ENCODE measurements at regions not wholly inside any gene's neighbourhood (a gene's known extent, or its start where the extent isn't known, plus 50 kb on each side); places are given as distances from the start of the nearest gene placed in this dataset.
"Not testable (repeated sequence)": the region's sequence is repeated elsewhere in the genome, so short reads cannot be mapped to it uniquely, and the experiment has no call there.

- DNase-seq (ENCODE audit: low spot score in 2 of 2) (no peak), FAIRE-seq (no peak)
Observed at GRCh38 chr14:45868863-45869262, 615.9 kb upstream of the MIS18BP1 start.

- no peak for FAIRE-seq
- no peak for DNase-seq (ENCODE audit: low spot score in 2 of 2)
Observed at GRCh38 chr14:45868377-45868776, 615.4 kb upstream of the MIS18BP1 start.

- DNase-seq (ENCODE audit: low spot score in 2 of 2) (no peak), FAIRE-seq (no peak)
Observed at GRCh38 chr14:45867046-45867894, 614.3 kb upstream of the MIS18BP1 start.

- no peak for FAIRE-seq
- no peak for DNase-seq (ENCODE audit: low spot score in 2 of 2)
Observed at GRCh38 chr14:45838597-45838996, 585.6 kb upstream of the MIS18BP1 start.

- FAIRE-seq, result no peak
- DNase-seq (ENCODE audit: low spot score in 2 of 2), result no peak
Observed at GRCh38 chr14:45819107-45819506, 566.1 kb upstream of the MIS18BP1 start.

- DNase-seq (ENCODE audit: low spot score in 2 of 2), result no peak
Observed at GRCh38 chr14:45811155-45811554, 558.2 kb upstream of the MIS18BP1 start.

GRCh38 chr14:45810152-45810872, 557.3 kb upstream of the MIS18BP1 start:
- no peak for DNase-seq (ENCODE audit: low spot score in 2 of 2)
- no peak for FAIRE-seq

More at GRCh38 chr14:45811155-45811554, 558.2 kb upstream of the MIS18BP1 start:
- FAIRE-seq, result no peak

GRCh38 chr14:45807178-45807899, 554.3 kb upstream of the MIS18BP1 start:
- DNase-seq (ENCODE audit: low spot score in 2 of 2) (no peak), FAIRE-seq (no peak)

GRCh38 chr14:45799511-45799910, 546.5 kb upstream of the MIS18BP1 start:
- DNase-seq (ENCODE audit: low spot score in 2 of 2), result no peak
- no peak for FAIRE-seq

- DNase-seq (ENCODE audit: low spot score in 2 of 2) (no peak), FAIRE-seq (no peak)
Observed at GRCh38 chr14:45798659-45799058, 545.7 kb upstream of the MIS18BP1 start.

GRCh38 chr14:45796006-45796405, 543.0 kb upstream of the MIS18BP1 start:
- not testable (repeated sequence) for DNase-seq (ENCODE audit: low spot score in 2 of 2)

GRCh38 chr14:45793081-45793480, 540.1 kb upstream of the MIS18BP1 start:
- FAIRE-seq, result no peak

More at GRCh38 chr14:45796006-45796405, 543.0 kb upstream of the MIS18BP1 start:
- FAIRE-seq, result not testable (repeated sequence)

GRCh38 chr14:45790293-45790692, 537.3 kb upstream of the MIS18BP1 start:
- no peak for DNase-seq (ENCODE audit: low spot score in 2 of 2)
- no peak for FAIRE-seq

More at GRCh38 chr14:45793081-45793480, 540.1 kb upstream of the MIS18BP1 start:
- DNase-seq (ENCODE audit: low spot score in 2 of 2), result no peak

GRCh38 chr14:45787167-45787566, 534.2 kb upstream of the MIS18BP1 start:
- no peak for DNase-seq (ENCODE audit: low spot score in 2 of 2)
- FAIRE-seq, result no peak

GRCh38 chr14:45786266-45786665, 533.3 kb upstream of the MIS18BP1 start:
- FAIRE-seq, result no peak

GRCh38 chr14:45785240-45785639, 532.2 kb upstream of the MIS18BP1 start:
- DNase-seq (ENCODE audit: low spot score in 2 of 2) (no peak), FAIRE-seq (no peak)

More at GRCh38 chr14:45786266-45786665, 533.3 kb upstream of the MIS18BP1 start:
- DNase-seq (ENCODE audit: low spot score in 2 of 2), result no peak

- DNase-seq (ENCODE audit: low spot score in 2 of 2), result no peak
- no peak for FAIRE-seq
Observed at GRCh38 chr14:45766247-45766646, 513.2 kb upstream of the MIS18BP1 start.

GRCh38 chr14:45757655-45758054, 504.7 kb upstream of the MIS18BP1 start:
- FAIRE-seq (no peak), DNase-seq (ENCODE audit: low spot score in 2 of 2) (no peak)

- FAIRE-seq; DNase-seq (ENCODE audit: low spot score in 2 of 2): not testable (repeated sequence)
Observed at GRCh38 chr14:45756412-45756811, 503.4 kb upstream of the MIS18BP1 start.

GRCh38 chr14:45743884-45744283, 490.9 kb upstream of the MIS18BP1 start:
- DNase-seq (ENCODE audit: low spot score in 2 of 2) (no peak), FAIRE-seq (no peak)

- DNase-seq (ENCODE audit: low spot score in 2 of 2) (no peak), FAIRE-seq (no peak)
Observed at GRCh38 chr14:45742187-45742586, 489.2 kb upstream of the MIS18BP1 start.

Data from frontal cortex (tissue), 3 donors.